SKM-1 treated with dmso at 0.1 percent for 144 hours (cell line): ENCODE measurements at regions not wholly inside any gene's neighbourhood (a gene's known extent, or its start where the extent isn't known, plus 50 kb on each side); places are given as distances from the start of the nearest gene placed in this dataset.
A peak's percentile ranks its signal among the peaks of the same experiment; 100 is the strongest.
"Not testable (repeated sequence)": the region's sequence is repeated elsewhere in the genome, so short reads cannot be mapped to it uniquely, and the experiment has no call there.

ENCODE experiments used
- DNase-seq: peaks from one replicate; lab custom pipeline; 2025; ENCODE audit not compliant: unreplicated experiment; lab: John Stamatoyannopoulos, UW

- DNase-seq, result no peak
These were observed 201.7 kb upstream of the RBBP8 start for GRCh38 chr18:22731398-22731797.

GRCh38 chr18:22734105-22734661, 198.9 kb upstream of the RBBP8 start:
- DNase-seq, result no peak

GRCh38 chr18:22734791-22735627, 198.1 kb upstream of the RBBP8 start:
- no peak for DNase-seq

- no peak for DNase-seq
These were observed 196.1 kb upstream of the RBBP8 start for GRCh38 chr18:22737054-22737453.

- no peak for DNase-seq
These were observed 194.0 kb upstream of the RBBP8 start for GRCh38 chr18:22739061-22739642.

- peak; percentile 15 for DNase-seq
These were observed 193.3 kb upstream of the RBBP8 start for GRCh38 chr18:22739789-22740188.

GRCh38 chr18:22741318-22741717, 191.8 kb upstream of the RBBP8 start:
- no peak for DNase-seq

- DNase-seq, result no peak
These were observed 190.7 kb upstream of the RBBP8 start for GRCh38 chr18:22742409-22742808.

GRCh38 chr18:22745966-22746365, 187.2 kb upstream of the RBBP8 start:
- no peak for DNase-seq

GRCh38 chr18:22752014-22752413, 181.1 kb upstream of the RBBP8 start:
- DNase-seq, result no peak

- no peak for DNase-seq
These were observed 179.8 kb upstream of the RBBP8 start for GRCh38 chr18:22753130-22753831.

- not testable (repeated sequence) for DNase-seq
These were observed 169.1 kb upstream of the RBBP8 start for GRCh38 chr18:22764005-22764404.

GRCh38 chr18:22765896-22766295, 167.2 kb upstream of the RBBP8 start:
- no peak for DNase-seq

GRCh38 chr18:22767653-22768052, 165.5 kb upstream of the RBBP8 start:
- DNase-seq, result no peak

GRCh38 chr18:22773944-22774343, 159.2 kb upstream of the RBBP8 start:
- DNase-seq, result no peak

- no peak for DNase-seq
These were observed 154.1 kb upstream of the RBBP8 start for GRCh38 chr18:22778996-22779395.

GRCh38 chr18:22783245-22783644, 149.9 kb upstream of the RBBP8 start:
- DNase-seq, result no peak

GRCh38 chr18:22783662-22784076, 149.5 kb upstream of the RBBP8 start:
- DNase-seq, result no peak

GRCh38 chr18:22789052-22789451, 144.1 kb upstream of the RBBP8 start:
- DNase-seq, result no peak

GRCh38 chr18:22789600-22789999, 143.5 kb upstream of the RBBP8 start:
- DNase-seq, result no peak

- DNase-seq, result no peak
These were observed 142.4 kb upstream of the RBBP8 start for GRCh38 chr18:22790545-22791309.
